A549 (cell line): ENCODE measurements at regions not wholly inside any gene's neighbourhood (a gene's known extent, or its start where the extent isn't known, plus 50 kb on each side); places are given as distances from the start of the nearest gene placed in this dataset.

Source experiments
- CEBPB ChIP-seq, 2 experiments: fragments of >200 bp in 1 of 2; sonication (Bioruptor Twin) in 1 of 2; formaldehyde crosslinking in 1 of 2; IDR thresholded peaks; 2 replicates each; pipeline ENCODE4 v1.6.1; 2012 to 2016
- EP300 ChIP-seq, 2 experiments: fragments of >200 bp; sonication (Bioruptor Twin); formaldehyde crosslinking; IDR thresholded peaks; 2 replicates in 1 of 2; 3 replicates in 1 of 2; pipeline ENCODE4 v1.6.1; 2016 to 2017
- KDM1A ChIP-seq: fragments of 200-600 bp; sonication (generic); IDR thresholded peaks from 2 replicates; pipeline ENCODE4 v1.6.1; 2016; ENCODE audit warnings: low read depth, mild to moderate bottlenecking
- MAZ ChIP-seq: fragments of 150-350 bp; IDR thresholded peaks from 2 replicates; pipeline ENCODE4 v1.6.1; 2014; ENCODE audit warnings: antibody characterized with exemption, low read depth, low read length, borderline replicate concordance
- MYC ChIP-seq: IDR thresholded peaks from 2 replicates; pipeline ENCODE4 v1.6.1; 2012; ENCODE audit warnings: mild to moderate bottlenecking, inconsistent platforms, low read length, improper control_type of control experiment, borderline replicate concordance
- NFE2L2 ChIP-seq: fragments of 150-350 bp; conservative IDR thresholded peaks from 2 replicates; pipeline ENCODE4 v1.6.1; 2014; ENCODE audit warnings: low read length
- POLR2A ChIP-seq: IDR thresholded peaks from 2 replicates; pipeline ENCODE4 v1.6.1; 2012; ENCODE audit warnings: mild to moderate bottlenecking, low read length
- RAD21 ChIP-seq, 2 experiments: fragments of >200 bp in 1 of 2; sonication (Bioruptor Twin) in 1 of 2; formaldehyde crosslinking in 1 of 2; IDR thresholded peaks in 1 of 2; conservative IDR thresholded peaks in 1 of 2; 2 replicates in 1 of 2; 3 replicates in 1 of 2; pipeline ENCODE4 v1.6.1; 2012 to 2018; ENCODE audit warnings: inconsistent platforms in 1 of 2
- SREBF2 ChIP-seq: fragments of 450-650 bp; IDR thresholded peaks from 2 replicates; pipeline ENCODE4 v1.6.1; 2014; ENCODE audit warnings: mild to moderate bottlenecking, moderate library complexity
- TF ChIP-seq, protein P1 (sequence below): fragments of >200 bp; sonication (Bioruptor Twin); formaldehyde crosslinking; IDR thresholded peaks from 3 replicates; pipeline ENCODE4 v1.5.1; 2016
- TF ChIP-seq, protein P2 (sequence below): IDR thresholded peaks from 2 replicates; pipeline ENCODE4 v1.6.1; 2012
- TF ChIP-seq, protein P3 (sequence below): fragments of 200-600 bp; sonication (generic); IDR thresholded peaks from 2 replicates; pipeline ENCODE4 v1.6.1; 2016; ENCODE audit warnings: antibody characterized with exemption, mild to moderate bottlenecking, moderate library complexity

DNA sequence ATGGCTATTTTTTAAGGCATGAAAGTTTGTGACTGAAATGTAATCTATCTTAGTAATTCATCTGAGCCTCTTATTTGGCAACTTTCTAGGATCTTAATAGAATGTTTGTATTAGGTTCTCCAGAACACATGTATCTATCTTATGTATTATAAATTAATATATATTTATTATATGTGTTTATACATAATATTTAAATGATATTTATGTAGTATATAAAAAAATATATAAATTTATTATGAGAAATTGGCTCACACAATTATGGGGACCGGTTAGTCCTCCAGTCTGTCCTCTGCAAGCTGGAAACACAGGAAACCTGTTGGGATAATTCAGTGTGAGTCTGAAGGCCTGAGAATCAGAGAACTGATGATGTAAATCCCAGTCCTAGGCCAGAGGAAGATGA is 155.7 kb downstream of the AMY1C start:
- TF ChIP-seq, protein P1, sequence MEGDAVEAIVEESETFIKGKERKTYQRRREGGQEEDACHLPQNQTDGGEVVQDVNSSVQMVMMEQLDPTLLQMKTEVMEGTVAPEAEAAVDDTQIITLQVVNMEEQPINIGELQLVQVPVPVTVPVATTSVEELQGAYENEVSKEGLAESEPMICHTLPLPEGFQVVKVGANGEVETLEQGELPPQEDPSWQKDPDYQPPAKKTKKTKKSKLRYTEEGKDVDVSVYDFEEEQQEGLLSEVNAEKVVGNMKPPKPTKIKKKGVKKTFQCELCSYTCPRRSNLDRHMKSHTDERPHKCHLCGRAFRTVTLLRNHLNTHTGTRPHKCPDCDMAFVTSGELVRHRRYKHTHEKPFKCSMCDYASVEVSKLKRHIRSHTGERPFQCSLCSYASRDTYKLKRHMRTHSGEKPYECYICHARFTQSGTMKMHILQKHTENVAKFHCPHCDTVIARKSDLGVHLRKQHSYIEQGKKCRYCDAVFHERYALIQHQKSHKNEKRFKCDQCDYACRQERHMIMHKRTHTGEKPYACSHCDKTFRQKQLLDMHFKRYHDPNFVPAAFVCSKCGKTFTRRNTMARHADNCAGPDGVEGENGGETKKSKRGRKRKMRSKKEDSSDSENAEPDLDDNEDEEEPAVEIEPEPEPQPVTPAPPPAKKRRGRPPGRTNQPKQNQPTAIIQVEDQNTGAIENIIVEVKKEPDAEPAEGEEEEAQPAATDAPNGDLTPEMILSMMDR = no peak
- no peak for TF ChIP-seq RAD21 (conservative IDR thresholded peaks at IDR 0.05 in 1 of 2, IDR thresholded peaks at IDR 0.05 in 1 of 2)
- TF ChIP-seq NFE2L2 = no peak
- TF ChIP-seq CEBPB (IDR thresholded peaks at IDR 0.05) = no peak
- no peak for TF ChIP-seq SREBF2
- TF ChIP-seq POLR2A = no peak
- TF ChIP-seq MAZ = no peak
- TF ChIP-seq MYC = no peak
- TF ChIP-seq, protein P2, sequence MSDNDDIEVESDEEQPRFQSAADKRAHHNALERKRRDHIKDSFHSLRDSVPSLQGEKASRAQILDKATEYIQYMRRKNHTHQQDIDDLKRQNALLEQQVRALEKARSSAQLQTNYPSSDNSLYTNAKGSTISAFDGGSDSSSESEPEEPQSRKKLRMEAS = no peak
- no peak for TF ChIP-seq KDM1A
- no peak for TF ChIP-seq EP300 (IDR thresholded peaks at IDR 0.05)
- TF ChIP-seq, protein P3, sequence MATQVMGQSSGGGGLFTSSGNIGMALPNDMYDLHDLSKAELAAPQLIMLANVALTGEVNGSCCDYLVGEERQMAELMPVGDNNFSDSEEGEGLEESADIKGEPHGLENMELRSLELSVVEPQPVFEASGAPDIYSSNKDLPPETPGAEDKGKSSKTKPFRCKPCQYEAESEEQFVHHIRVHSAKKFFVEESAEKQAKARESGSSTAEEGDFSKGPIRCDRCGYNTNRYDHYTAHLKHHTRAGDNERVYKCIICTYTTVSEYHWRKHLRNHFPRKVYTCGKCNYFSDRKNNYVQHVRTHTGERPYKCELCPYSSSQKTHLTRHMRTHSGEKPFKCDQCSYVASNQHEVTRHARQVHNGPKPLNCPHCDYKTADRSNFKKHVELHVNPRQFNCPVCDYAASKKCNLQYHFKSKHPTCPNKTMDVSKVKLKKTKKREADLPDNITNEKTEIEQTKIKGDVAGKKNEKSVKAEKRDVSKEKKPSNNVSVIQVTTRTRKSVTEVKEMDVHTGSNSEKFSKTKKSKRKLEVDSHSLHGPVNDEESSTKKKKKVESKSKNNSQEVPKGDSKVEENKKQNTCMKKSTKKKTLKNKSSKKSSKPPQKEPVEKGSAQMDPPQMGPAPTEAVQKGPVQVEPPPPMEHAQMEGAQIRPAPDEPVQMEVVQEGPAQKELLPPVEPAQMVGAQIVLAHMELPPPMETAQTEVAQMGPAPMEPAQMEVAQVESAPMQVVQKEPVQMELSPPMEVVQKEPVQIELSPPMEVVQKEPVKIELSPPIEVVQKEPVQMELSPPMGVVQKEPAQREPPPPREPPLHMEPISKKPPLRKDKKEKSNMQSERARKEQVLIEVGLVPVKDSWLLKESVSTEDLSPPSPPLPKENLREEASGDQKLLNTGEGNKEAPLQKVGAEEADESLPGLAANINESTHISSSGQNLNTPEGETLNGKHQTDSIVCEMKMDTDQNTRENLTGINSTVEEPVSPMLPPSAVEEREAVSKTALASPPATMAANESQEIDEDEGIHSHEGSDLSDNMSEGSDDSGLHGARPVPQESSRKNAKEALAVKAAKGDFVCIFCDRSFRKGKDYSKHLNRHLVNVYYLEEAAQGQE = no peak
